Mesothelial cell of epicardium (in vitro differentiated cells): ENCODE measurements at regions not wholly inside any gene's neighbourhood (a gene's known extent, or its start where the extent isn't known, plus 50 kb on each side); places are given as distances from the start of the nearest gene placed in this dataset.
"Not testable (repeated sequence)": the region's sequence is repeated elsewhere in the genome, so short reads cannot be mapped to it uniquely, and the experiment has no call there.

ENCODE experiments used
- DNase-seq, 2 experiments: peaks; one replicate each; pipeline ENCODE4 v3.0.0; 2021; ENCODE audit warnings: low spot score in 2 of 2; ENCODE audit not compliant: unreplicated experiment in 2 of 2
- H3K27ac Mint-ChIP-seq: 2 replicates; pipeline ENCODE4 v1.8.0; 2021; ENCODE audit warnings: mixed read lengths
- H3K27me3 Mint-ChIP-seq: 2 replicates; pipeline ENCODE4 v1.8.0; 2021; ENCODE audit warnings: low read depth, mixed read lengths
- H3K36me3 Mint-ChIP-seq: 2 replicates; pipeline ENCODE4 v1.8.0; 2021; ENCODE audit warnings: mixed read lengths
- H3K4me1 Mint-ChIP-seq: 2 replicates; pipeline ENCODE4 v1.8.0; 2021; ENCODE audit warnings: mixed read lengths
- H3K4me3 Mint-ChIP-seq: 2 replicates; pipeline ENCODE4 v1.8.0; 2021; ENCODE audit warnings: mild to moderate bottlenecking, moderate library complexity, mixed read lengths
- H3K9me3 Mint-ChIP-seq: 2 replicates; pipeline ENCODE4 v1.8.0; 2021; ENCODE audit warnings: mixed read lengths
- CTCF ChIP-seq: fragments of 200-600 bp; sonication (generic); IDR thresholded peaks from one replicate; pipeline ENCODE4 v1.5.0; 2021; ENCODE audit warnings: antibody characterized with exemption; ENCODE audit not compliant: unreplicated experiment

- Mint-ChIP-seq H3K4me1 (peaks cover 2% of the 10 kb centered on the region), H3K27me3 (no peaks in the 10 kb centered on the region), H3K36me3 (no peaks in the 10 kb centered on the region), H3K4me3 (no peak overlapping the region), H3K27ac (no peak overlapping the region), H3K9me3 (peaks cover 4% of the 10 kb centered on the region)
- no peak for TF ChIP-seq CTCF
- DNase-seq: no peak
Measured at GRCh38 chr1:73673971-73674370, 524.0 kb downstream of the LRRIQ3 start.

- no peak for TF ChIP-seq CTCF
Measured at GRCh38 chr1:73671530-73671929, 526.4 kb downstream of the LRRIQ3 start.

GRCh38 chr1:73667959-73668358 lies 530.0 kb downstream of the LRRIQ3 start:
- not testable (repeated sequence) for H3K27me3 Mint-ChIP-seq, H3K4me3 Mint-ChIP-seq, H3K27ac Mint-ChIP-seq, H3K36me3 Mint-ChIP-seq, H3K4me1 Mint-ChIP-seq, DNase-seq
- H3K9me3 Mint-ChIP-seq: peaks cover 10% of the 10 kb centered on the region

More at GRCh38 chr1:73671530-73671929, 526.4 kb downstream of the LRRIQ3 start:
- H3K36me3 Mint-ChIP-seq: no peaks in the 10 kb centered on the region
- no peak overlapping the region for H3K4me3 Mint-ChIP-seq
- no peaks in the 10 kb centered on the region for H3K27me3 Mint-ChIP-seq
- peaks cover 2% of the 10 kb centered on the region for H3K4me1 Mint-ChIP-seq
- no peak for DNase-seq
- no peak overlapping the region for H3K27ac Mint-ChIP-seq
- peaks cover 8% of the 10 kb centered on the region for H3K9me3 Mint-ChIP-seq

GRCh38 chr1:73662526-73662925 lies 535.5 kb downstream of the LRRIQ3 start:
- TF ChIP-seq CTCF: no peak
- Mint-ChIP-seq H3K4me1 (no peaks in the 10 kb centered on the region), H3K9me3 (peaks cover 20% of the 10 kb centered on the region), H3K4me3 (no peak overlapping the region), H3K27me3 (no peaks in the 10 kb centered on the region), H3K27ac (no peak overlapping the region), H3K36me3 (no peaks in the 10 kb centered on the region)
- no peak for DNase-seq

GRCh38 chr1:73659136-73659535 lies 538.8 kb downstream of the LRRIQ3 start:
- no peak for TF ChIP-seq CTCF
- Mint-ChIP-seq H3K9me3 (peaks cover 17% of the 10 kb centered on the region), H3K4me3 (no peak overlapping the region), H3K4me1 (no peaks in the 10 kb centered on the region), H3K36me3 (no peaks in the 10 kb centered on the region), H3K27me3 (no peaks in the 10 kb centered on the region), H3K27ac (no peak overlapping the region)
- DNase-seq: no peak

GRCh38 chr1:73654714-73655113 lies 543.3 kb downstream of the LRRIQ3 start:
- peaks cover 2% of the 10 kb centered on the region for H3K9me3 Mint-ChIP-seq
- H3K27ac Mint-ChIP-seq: no peak overlapping the region
- H3K4me1 Mint-ChIP-seq: no peaks in the 10 kb centered on the region
- no peak for TF ChIP-seq CTCF
- DNase-seq: no peak
- H3K36me3 Mint-ChIP-seq: no peaks in the 10 kb centered on the region
- no peaks in the 10 kb centered on the region for H3K27me3 Mint-ChIP-seq
- no peak overlapping the region for H3K4me3 Mint-ChIP-seq
